ENCODE measurements at regions not wholly inside any gene's neighbourhood (a gene's known extent, or its start where the extent isn't known, plus 50 kb on each side); places are given as distances from the start of the nearest gene placed in this dataset.
"Not testable (repeated sequence)": the region's sequence is repeated elsewhere in the genome, so short reads cannot be mapped to it uniquely, and the experiment has no call there.

DNA sequence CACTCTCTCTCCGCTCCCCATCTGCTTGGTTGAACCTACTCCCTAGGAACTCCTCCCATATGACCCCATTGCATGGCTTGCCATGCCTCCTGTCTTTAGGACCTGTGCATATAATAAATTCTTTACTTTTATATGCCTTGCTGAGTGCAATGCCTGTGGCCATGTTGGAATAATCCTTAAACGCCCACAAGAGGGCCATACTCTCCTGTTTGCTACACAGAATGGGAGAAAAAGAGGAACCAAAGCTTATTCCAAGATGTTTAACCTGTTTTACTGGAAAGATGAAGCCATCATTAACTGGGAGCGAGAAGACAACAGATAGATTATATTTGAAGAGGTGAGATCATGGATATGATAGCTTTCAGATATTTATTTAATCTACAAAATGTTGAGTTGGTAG lies 1097.8 kb downstream of the NAALADL2 start:
- DNase-seq (ENCODE audit: low spot score), result no peak

DNA sequence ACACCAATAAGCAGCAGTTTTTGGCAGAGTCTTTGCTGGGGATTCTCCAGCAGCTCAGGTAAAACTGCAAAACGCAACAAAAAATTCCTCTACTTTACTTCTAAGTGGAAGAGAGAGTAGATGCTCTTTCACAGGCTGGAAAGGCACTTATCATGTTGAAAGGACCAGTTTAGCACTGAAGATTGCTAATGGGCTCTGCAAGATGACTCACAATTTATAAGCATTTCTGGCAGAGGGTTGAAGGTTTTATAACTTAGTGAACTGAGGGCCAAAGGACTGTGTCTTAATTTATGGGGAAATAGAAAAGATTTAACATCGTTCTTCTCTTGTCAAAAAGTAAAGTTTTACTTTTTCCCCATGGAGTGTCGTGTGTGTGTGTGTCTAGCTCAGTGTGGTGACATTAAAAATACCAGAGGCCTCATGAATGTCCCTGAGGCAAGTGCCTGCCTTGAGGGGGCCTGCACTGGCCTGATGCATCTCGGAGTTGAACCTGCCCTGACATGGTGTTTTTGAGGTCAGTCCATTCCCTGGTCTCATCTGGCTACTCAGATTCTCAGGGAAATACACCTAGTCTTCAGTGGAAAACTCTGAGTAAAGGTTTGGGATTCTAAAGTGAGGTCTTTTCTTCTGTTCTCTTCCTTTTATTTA lies 1092.0 kb downstream of the NAALADL2 start:
- no peak for DNase-seq (ENCODE audit: low spot score)

DNA sequence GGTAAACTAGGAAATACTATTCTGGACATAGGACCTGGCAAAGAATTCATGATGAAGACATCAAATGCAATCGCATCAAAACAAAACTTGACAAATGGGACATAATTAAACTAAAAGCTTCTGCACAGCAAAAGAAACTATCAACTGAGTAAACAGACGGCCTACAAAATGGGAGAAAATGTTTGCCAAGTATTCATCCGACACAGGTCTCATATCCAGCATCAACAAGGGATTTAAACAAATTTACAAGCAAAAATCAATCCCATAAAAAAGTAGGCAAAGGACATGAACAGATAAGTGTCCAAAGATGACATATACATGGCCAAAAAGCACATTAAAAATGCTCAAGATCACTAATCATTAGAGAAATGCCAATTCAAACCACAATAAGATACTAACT lies 1088.9 kb downstream of the NAALADL2 start:
- no peak for DNase-seq (ENCODE audit: low spot score)

GRCh38 chr3:175941352-175941751 lies 1082.2 kb downstream of the NAALADL2 start:
- peak; percentile 6 for DNase-seq (ENCODE audit: low spot score)

DNA sequence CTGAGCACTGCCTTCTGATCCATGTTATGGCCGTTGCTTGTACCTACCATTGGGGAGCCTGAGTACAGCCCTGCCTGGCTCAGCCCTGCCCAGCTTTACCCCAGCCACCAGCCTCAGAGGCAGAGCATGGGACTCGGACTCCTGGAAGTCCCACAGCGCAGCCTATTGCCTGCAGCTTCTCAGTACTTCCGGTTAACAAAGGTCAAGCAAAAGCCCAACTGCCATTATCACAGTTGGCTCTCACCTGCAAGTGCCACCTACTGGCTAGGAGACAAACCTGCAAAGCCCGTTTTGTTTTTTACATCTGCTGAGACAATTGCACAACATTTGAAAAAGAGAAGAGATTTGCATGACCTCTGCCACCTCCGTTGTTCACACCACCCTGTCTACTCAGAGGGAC lies 1081.7 kb downstream of the NAALADL2 start:
- no peak for DNase-seq (ENCODE audit: low spot score)

GRCh38 chr3:175940243-175940642 lies 1081.1 kb downstream of the NAALADL2 start:
- DNase-seq (ENCODE audit: low spot score), result no peak

- DNase-seq (ENCODE audit: low spot score), result not testable (repeated sequence)
These were observed 1078.2 kb downstream of the NAALADL2 start for GRCh38 chr3:175937367-175937766.

GRCh38 chr3:175932586-175932985 lies 1073.5 kb downstream of the NAALADL2 start:
- no peak for DNase-seq (ENCODE audit: low spot score)

DNA sequence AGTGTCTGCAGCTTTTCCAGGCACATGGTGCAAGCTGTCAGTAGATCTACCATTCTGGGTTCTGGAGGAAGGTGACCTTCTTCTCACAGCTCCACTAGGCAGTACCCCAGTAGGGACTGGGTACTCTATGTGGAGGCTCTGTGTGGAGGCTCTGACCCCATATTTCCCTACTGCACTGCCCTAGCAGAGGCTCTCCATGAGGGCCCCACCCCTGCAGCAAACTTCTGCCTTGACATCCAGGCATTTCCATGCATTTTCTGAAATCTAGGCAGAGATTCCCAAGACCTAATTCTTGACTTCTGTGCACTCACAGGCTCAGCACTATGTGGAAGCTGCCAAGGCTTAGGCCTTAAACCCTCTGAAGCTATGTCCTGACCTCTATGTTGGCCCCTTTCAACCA lies 1060.0 kb downstream of the NAALADL2 start:
- DNase-seq (ENCODE audit: low spot score), result no peak

- DNase-seq (ENCODE audit: low spot score), result no peak
These were observed 1057.2 kb downstream of the NAALADL2 start for GRCh38 chr3:175916191-175916934.

GRCh38 chr3:175914785-175915184 lies 1055.7 kb downstream of the NAALADL2 start:
- DNase-seq (ENCODE audit: low spot score), result no peak

GRCh38 chr3:175913286-175913685 lies 1054.2 kb downstream of the NAALADL2 start:
- no peak for DNase-seq (ENCODE audit: low spot score)

GRCh38 chr3:175911937-175912336 lies 1052.8 kb downstream of the NAALADL2 start:
- DNase-seq (ENCODE audit: low spot score), result no peak

GRCh38 chr3:175902226-175902625 lies 1043.1 kb downstream of the NAALADL2 start:
- no peak for DNase-seq (ENCODE audit: low spot score)

- DNase-seq (ENCODE audit: low spot score), result no peak
These were observed 1039.1 kb downstream of the NAALADL2 start for GRCh38 chr3:175898194-175898593.

DNA sequence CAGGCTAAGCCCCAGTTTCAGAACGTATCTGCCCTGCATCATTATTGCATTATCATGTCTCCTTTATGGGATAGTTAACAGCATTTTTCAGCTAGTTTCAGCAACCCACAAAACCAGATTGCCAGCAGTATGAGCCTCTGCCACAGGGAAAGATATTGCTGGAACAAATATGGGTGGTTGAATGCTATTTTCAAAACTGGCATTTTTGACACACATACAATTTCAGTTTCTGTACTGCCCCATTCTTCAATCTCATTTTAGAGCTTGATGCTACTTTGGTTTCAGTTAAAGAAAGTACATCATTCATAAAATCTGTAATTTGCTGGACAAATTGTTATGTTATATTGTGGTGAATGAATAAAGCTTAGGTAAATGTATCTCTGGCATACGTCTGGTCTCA lies 1037.5 kb downstream of the NAALADL2 start:
- no peak for DNase-seq (ENCODE audit: low spot score)

DNA sequence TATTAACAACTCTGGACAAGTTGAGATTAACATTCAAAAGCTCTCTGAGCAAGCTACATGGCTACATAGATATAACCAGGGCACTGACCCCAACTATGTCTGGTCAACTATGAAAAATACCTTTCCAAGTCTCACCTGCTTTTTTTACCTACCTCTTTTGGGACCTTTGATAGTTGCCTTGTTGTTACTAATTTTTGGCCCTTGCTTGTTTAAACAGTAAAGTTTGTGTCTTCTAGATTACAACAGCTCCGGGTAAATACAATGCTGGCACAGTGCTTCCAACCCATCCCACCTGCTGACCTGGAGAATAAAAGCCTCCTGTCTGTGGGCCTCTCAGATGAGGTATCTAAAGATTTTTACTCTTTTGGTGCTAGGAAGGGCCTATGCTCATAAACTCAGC lies 1036.6 kb downstream of the NAALADL2 start:
- DNase-seq (ENCODE audit: low spot score), result no peak

DNA sequence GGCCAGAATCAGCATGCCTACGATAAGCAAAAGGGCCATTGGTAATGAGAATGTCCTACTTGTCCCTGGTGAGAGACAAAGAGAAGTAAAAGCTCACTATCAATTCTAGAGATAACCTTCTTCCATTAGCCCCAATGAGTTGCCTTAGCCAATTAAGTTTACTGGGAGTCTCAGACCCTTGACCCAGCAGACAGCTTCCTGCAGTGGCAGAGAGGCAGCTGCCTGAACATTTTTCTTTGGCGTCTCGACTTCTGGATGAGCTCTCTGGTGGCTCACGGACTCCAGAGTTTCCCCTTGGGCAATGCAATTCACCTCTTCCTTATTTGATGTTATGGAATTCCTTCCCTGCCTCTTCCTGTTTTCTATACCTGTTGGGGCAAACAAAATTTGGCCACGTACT lies 1034.4 kb downstream of the NAALADL2 start:
- no peak for DNase-seq (ENCODE audit: low spot score)

DNA sequence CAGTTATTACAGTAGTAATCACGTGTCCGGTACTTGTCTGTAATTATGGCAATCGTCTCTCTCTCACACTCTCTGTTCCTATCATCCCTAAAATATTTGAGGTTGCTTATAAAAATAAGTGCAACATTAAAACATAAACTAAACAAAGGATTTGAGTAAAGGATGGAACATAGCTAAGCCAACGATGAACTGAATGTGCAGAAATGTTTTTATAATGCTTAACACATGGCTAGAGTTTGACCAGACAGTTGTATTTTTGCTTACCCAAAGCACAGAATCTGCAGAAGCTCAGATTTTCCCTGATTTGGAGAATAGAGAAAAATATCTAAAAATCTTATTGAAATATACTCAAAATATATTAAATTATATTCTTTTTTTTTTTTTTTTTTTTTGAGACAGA lies 1030.9 kb downstream of the NAALADL2 start:
- no peak for DNase-seq (ENCODE audit: low spot score)

GRCh38 chr3:175885231-175885766 lies 1026.2 kb downstream of the NAALADL2 start:
- no peak for DNase-seq (ENCODE audit: low spot score)

DNA sequence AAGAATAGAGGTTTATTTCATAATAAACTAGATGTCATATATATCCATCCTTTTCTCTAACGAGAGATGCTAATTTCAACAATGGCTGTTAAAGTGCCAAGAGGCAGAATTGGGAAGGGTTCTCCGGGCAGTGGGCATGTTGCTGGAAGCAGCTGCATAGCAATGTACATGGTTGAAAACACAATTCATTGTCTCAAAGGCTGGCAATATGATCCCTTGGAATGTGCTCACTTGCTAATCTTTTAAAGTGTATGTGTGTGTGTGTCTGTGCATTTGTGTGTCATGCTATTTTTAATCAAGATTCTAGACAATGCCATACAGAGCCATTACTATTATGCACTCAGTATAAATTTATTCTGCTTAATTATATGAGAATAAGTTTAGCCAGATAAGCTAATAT lies 1020.3 kb downstream of the NAALADL2 start:
- DNase-seq (ENCODE audit: low spot score), result no peak

DNA sequence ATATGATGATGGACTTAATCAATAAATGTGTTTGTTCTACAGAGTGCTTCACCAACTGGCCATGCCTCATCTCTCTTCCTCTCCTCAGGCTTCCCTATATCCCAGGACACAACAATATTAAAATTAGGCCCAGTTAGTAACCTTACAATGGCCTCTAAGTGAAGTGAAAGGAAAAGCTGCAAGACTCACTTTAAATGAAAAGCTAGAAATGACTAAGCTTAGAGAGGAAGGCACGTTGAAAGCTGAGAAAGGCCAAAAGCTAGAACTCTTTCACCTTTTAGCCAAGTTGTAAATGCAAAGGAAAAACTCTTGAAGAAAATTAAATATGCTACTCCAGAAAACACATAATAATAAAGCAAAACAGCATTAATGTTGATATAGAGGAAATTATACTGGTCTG lies 1010.3 kb downstream of the NAALADL2 start:
- no peak for DNase-seq (ENCODE audit: low spot score)

DNA sequence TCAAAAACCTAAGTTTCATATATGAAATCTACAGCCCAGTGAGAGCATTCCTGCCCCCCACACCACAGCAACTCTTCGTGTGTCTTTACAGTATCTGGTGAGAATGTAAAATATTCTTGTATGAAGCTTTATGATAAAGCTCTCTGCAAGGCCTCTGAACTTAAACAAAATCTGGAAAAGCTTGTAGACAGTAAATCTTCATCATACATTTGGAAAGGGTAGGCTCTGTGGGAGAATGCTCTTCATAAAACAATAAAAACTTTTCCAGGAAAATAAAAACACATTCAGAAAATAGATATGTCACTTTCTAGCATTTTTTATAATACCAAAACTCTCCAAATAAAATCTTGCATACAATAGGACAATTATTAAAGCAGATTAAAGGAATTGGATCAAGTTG lies 1009.5 kb downstream of the NAALADL2 start:
- DNase-seq (ENCODE audit: low spot score), result no peak

DNA sequence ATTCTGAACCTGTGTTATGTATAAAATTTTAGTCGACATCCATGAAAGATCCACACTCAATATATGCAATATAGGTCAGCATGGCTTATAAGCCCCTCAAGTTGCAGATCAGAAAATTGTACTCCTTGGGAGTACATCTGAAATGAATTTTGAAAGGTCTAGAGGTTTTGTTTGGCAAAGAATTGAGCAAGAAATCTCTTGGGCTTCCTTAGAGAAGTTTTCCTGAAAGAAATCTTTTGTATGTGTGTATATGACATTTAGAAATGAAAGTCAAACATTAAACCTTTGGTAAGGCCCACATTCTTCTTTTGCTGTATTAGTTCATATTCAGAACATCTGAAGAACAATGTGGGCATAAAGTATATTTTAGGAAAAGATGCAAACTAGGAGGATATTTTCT lies 1006.6 kb downstream of the NAALADL2 start:
- no peak for DNase-seq (ENCODE audit: low spot score)

All from Ammon's horn (tissue), 1 donor.